Endothelial cell of umbilical vein (primary cell): ENCODE measurements at regions not wholly inside any gene's neighbourhood (a gene's known extent, or its start where the extent isn't known, plus 50 kb on each side); places are given as distances from the start of the nearest gene placed in this dataset.

Experiments used
- BruUV-seq: library from RNA; stranded (reverse); fragments of 400-500 nt; replicated peaks from 2 replicates; lab custom pipeline; 2021; lab: Mats Ljungman, UMichigan
- CTCF ChIA-PET: fragments of 300-600, 350-600 bp; sonication (Branson Sonifier 250); formaldehyde crosslinking; loops from one replicate; lab custom pipeline; 2021; ENCODE audit warnings: antibody characterized with exemption, inconsistent platforms; lab: Charles Lee
- POLR2A ChIA-PET: fragments of 300-600, 350-600 bp; sonication (Branson Sonifier 250); formaldehyde crosslinking; loops from one replicate; lab custom pipeline; 2021; ENCODE audit warnings: antibody characterized with exemption, inconsistent platforms; lab: Charles Lee
- DNase-seq: peaks from one replicate; pipeline ENCODE4 v3.0.0-alpha.2; 2011; ENCODE audit warnings: low read depth, low spot score
- FAIRE-seq: peaks from 2 replicates; lab custom pipeline; 2011; peaks lifted over from hg19 to GRCh38; lab: Jason Lieb, UNC
- H2AFZ ChIP-seq: 2 replicates; pipeline ENCODE4 v1.6.0; 2012; ENCODE audit warnings: low read depth, low read length, control low read depth, inconsistent platforms
- H3K27ac ChIP-seq: 2 replicates; pipeline ENCODE4 v1.5.1; 2011; ENCODE audit warnings: low read depth, mild to moderate bottlenecking, control low read depth, low read length, moderate library complexity; ENCODE audit not compliant: insufficient read depth
- H3K27me3 ChIP-seq, 2 experiments: 2 replicates each; pipeline versions ENCODE4 v1.6.0 to v1.6.1; 2011; ENCODE audit warnings: low read length in 2 of 2, mixed read lengths in 1 of 2; ENCODE audit not compliant: control insufficient read depth in 2 of 2, insufficient read depth in 2 of 2
- H3K36me3 ChIP-seq, 2 experiments: 2 replicates in 1 of 2; 3 replicates in 1 of 2; pipeline ENCODE4 v1.5.1; 2011; ENCODE audit warnings: low read length in 2 of 2, mild to moderate bottlenecking in 1 of 2, moderate library complexity in 1 of 2; ENCODE audit not compliant: control insufficient read depth in 2 of 2, insufficient read depth in 2 of 2; ENCODE audit errors: extremely low read depth in 1 of 2
- H3K4me1 ChIP-seq: 3 replicates; pipeline ENCODE4 v1.5.1; 2011; ENCODE audit warnings: mild to moderate bottlenecking, low read length; ENCODE audit not compliant: control insufficient read depth, insufficient read depth; ENCODE audit errors: extremely low read depth
- H3K4me2 ChIP-seq: 2 replicates; pipeline ENCODE4 v1.6.1; 2011; ENCODE audit warnings: low read length, control low read depth, mixed read lengths; ENCODE audit not compliant: insufficient read depth
- H3K4me3 ChIP-seq, 3 experiments: fragments of 200-600 bp in 1 of 3; sonication (generic), shearing (Covaris generic) in 1 of 3; replicated peaks in 1 of 3; 2 replicates each; pipeline ENCODE4 v1.5.1; 2011 to 2016; ENCODE audit warnings: control low read depth in 3 of 3, low read length in 3 of 3, mild to moderate bottlenecking in 2 of 3, inconsistent platforms in 1 of 3, low read depth in 1 of 3, moderate library complexity in 1 of 3; ENCODE audit not compliant: insufficient read depth in 1 of 3
- H3K79me2 ChIP-seq: 2 replicates; pipeline ENCODE4 v1.6.0; 2012; ENCODE audit warnings: low read length, inconsistent platforms; ENCODE audit not compliant: control insufficient read depth, insufficient read depth
- H3K9ac ChIP-seq: replicated peaks from 2 replicates; pipeline ENCODE3; 2011; ENCODE audit warnings: low read length, control low read depth; ENCODE audit not compliant: insufficient read depth; ENCODE audit errors: extremely low read depth
- H3K9me1 ChIP-seq: replicated peaks from 3 replicates; pipeline ENCODE4 v1.6.0; 2011; ENCODE audit warnings: mild to moderate bottlenecking, low read length; ENCODE audit not compliant: control insufficient read depth, insufficient read depth; ENCODE audit errors: extremely low read depth
- H3K9me3 ChIP-seq: replicated peaks from 2 replicates; pipeline ENCODE4 v1.5.1; 2012; ENCODE audit warnings: low read length, inconsistent platforms; ENCODE audit not compliant: control insufficient read depth, insufficient read depth
- H4K20me1 ChIP-seq: replicated peaks from 2 replicates; pipeline ENCODE3; 2011; ENCODE audit warnings: mild to moderate bottlenecking, low read length; ENCODE audit not compliant: control insufficient read depth, insufficient read depth; ENCODE audit errors: extremely low read depth
- EZH2 ChIP-seq: IDR thresholded peaks from 2 replicates; pipeline ENCODE4 v1.6.1; 2012; ENCODE audit warnings: borderline replicate concordance, low read depth, mild to moderate bottlenecking, moderate library complexity, low read length, inconsistent platforms; ENCODE audit not compliant: severe bottlenecking
- FOS ChIP-seq: IDR thresholded peaks from 2 replicates; pipeline ENCODE4 v1.6.1; 2011; ENCODE audit warnings: mild to moderate bottlenecking, low read length, moderate library complexity, borderline replicate concordance; ENCODE audit not compliant: insufficient read depth
- GATA2 ChIP-seq: IDR thresholded peaks from 2 replicates; pipeline ENCODE4 v1.7.0; 2011; ENCODE audit warnings: low read depth, mild to moderate bottlenecking, moderate library complexity, mixed read lengths, low read length; ENCODE audit not compliant: insufficient read length, insufficient read depth
- MYC ChIP-seq: IDR thresholded peaks from one replicate; pipeline ENCODE4 v1.6.1; 2011; ENCODE audit warnings: mild to moderate bottlenecking, low read depth, low read length
- POLR2AphosphoS5 ChIP-seq: IDR thresholded peaks from 2 replicates; pipeline ENCODE4 v1.6.1; 2012; ENCODE audit warnings: low read depth, mild to moderate bottlenecking, control low read depth, low read length, moderate library complexity; ENCODE audit not compliant: insufficient read depth
- dilution Hi-C: fragments of 300-500 bp; cut with MboI; formaldehyde crosslinking; loops from one replicate; pipeline ENCODE4 v1.15.0; 2019; ENCODE audit warnings: low sequenced_read_pairs; ENCODE audit not compliant: extremely low pct_ligation_motif_present
- intact Hi-C: fragments of 100-400 bp; cut with micrococcal nuclease; formaldehyde crosslinking; loops from one replicate; pipeline ENCODE4 v1.10.0; 2022
- TF ChIP-seq, protein P1 (sequence below), 2 donors: IDR thresholded peaks; 1 replicate in 1 of 2; 2 replicates in 1 of 2; pipeline ENCODE4 v1.5.1; 2011; ENCODE audit warnings: low read length in 2 of 2, mild to moderate bottlenecking in 2 of 2, moderate library complexity in 2 of 2, control low read depth in 1 of 2, inconsistent platforms in 1 of 2, low read depth in 1 of 2; ENCODE audit not compliant: insufficient read depth in 1 of 2; ENCODE audit errors: extremely low read depth in 1 of 2
- TF ChIP-seq, protein P2 (sequence below): IDR thresholded peaks from 2 replicates; pipeline ENCODE4 v1.6.1; 2011; ENCODE audit not compliant: insufficient read depth, insufficient read length

DNA sequence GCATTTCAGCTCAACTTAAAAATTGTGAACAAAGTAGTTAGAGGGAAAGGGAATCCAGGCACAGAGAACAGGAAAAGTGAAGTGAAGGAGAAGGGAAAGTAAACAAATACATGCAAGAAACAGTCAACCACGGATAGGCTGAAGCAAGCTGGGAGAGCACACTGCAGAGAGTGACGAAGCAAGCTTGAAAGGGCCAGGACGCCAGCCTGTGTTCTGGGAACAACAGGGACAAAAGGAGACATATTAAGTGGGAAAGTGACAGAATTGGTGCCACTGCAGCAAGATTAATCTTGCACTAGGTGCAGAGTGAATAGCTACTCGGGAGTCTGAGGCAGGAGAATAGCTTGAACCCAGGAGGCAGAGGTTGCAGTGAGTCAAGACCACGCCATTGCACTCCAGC lies 197.3 kb downstream of the SOX11 start:
- FAIRE-seq, result no peak
- no peaks in the 10 kb centered on the region for H3K36me3 ChIP-seq
- H3K27ac ChIP-seq, result no peak overlapping the region
- no peak overlapping the region for H3K4me3 ChIP-seq
- no peaks in the 10 kb centered on the region for H3K27me3 ChIP-seq
- dilution Hi-C loops (no loop called here), intact Hi-C loops (no loop called here)
- H2AFZ ChIP-seq, result no peak overlapping the region
- H3K4me1 ChIP-seq, result no peaks in the 10 kb centered on the region
- H3K9ac ChIP-seq, result no peak overlapping the region
- no peaks in the 10 kb centered on the region for H4K20me1 ChIP-seq
- DNase-seq, result no peak
- peaks cover 3% of the 10 kb centered on the region for H3K9me3 ChIP-seq
- H3K79me2 ChIP-seq, result no peaks in the 10 kb centered on the region
- no peak overlapping the region for H3K4me2 ChIP-seq
- ChIA-PET CTCF (no interaction called here), POLR2A (no interaction called here)
- no TSS peak for BruUV-seq
- no peaks in the 10 kb centered on the region for H3K9me1 ChIP-seq
- TF ChIP-seq GATA2 (no peak), FOS (no peak), POLR2AphosphoS5 (no peak), EZH2 (no peak), MYC (no peak)
- TF ChIP-seq, protein P1, sequence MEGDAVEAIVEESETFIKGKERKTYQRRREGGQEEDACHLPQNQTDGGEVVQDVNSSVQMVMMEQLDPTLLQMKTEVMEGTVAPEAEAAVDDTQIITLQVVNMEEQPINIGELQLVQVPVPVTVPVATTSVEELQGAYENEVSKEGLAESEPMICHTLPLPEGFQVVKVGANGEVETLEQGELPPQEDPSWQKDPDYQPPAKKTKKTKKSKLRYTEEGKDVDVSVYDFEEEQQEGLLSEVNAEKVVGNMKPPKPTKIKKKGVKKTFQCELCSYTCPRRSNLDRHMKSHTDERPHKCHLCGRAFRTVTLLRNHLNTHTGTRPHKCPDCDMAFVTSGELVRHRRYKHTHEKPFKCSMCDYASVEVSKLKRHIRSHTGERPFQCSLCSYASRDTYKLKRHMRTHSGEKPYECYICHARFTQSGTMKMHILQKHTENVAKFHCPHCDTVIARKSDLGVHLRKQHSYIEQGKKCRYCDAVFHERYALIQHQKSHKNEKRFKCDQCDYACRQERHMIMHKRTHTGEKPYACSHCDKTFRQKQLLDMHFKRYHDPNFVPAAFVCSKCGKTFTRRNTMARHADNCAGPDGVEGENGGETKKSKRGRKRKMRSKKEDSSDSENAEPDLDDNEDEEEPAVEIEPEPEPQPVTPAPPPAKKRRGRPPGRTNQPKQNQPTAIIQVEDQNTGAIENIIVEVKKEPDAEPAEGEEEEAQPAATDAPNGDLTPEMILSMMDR (IDR thresholded peaks at IDR 0.05; ENCODE audit: extremely low read depth in 1 of 2, insufficient read depth in 1 of 2, low read depth in 1 of 2, low read length in 2 of 2), result no peak

- Histone ChIP-seq H3K27me3 (no peaks in the 10 kb centered on the region), H3K4me1 (no peaks in the 10 kb centered on the region), H3K9me1 (no peaks in the 10 kb centered on the region), H3K4me2 (no peak overlapping the region), H3K9me3 (peaks cover 6% of the 10 kb centered on the region), H3K36me3 (no peaks in the 10 kb centered on the region), H2AFZ (no peak overlapping the region), H3K4me3 (no peak overlapping the region), H3K79me2 (no peaks in the 10 kb centered on the region), H4K20me1 (no peaks in the 10 kb centered on the region), H3K9ac (no peak overlapping the region), H3K27ac (no peak overlapping the region)
- POLR2A ChIA-PET, result no interaction called here
- TF ChIP-seq, protein P2, sequence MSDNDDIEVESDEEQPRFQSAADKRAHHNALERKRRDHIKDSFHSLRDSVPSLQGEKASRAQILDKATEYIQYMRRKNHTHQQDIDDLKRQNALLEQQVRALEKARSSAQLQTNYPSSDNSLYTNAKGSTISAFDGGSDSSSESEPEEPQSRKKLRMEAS, result no peak
- CTCF ChIA-PET, result no interaction called here
- dilution Hi-C loops (no loop called here), intact Hi-C loops (no loop called here)
- DNase-seq, result no peak
- no peak for FAIRE-seq
- BruUV-seq, result no TSS peak
Observed at GRCh38 chr2:5894355-5894754, 202.2 kb downstream of the SOX11 start.
